IPS-18a (cell line): ENCODE measurements at regions not wholly inside any gene's neighbourhood (a gene's known extent, or its start where the extent isn't known, plus 50 kb on each side); places are given as distances from the start of the nearest gene placed in this dataset.

Experiments
- H3K27ac ChIP-seq: one replicate; pipeline ENCODE4 v1.5.1; 2013; ENCODE audit warnings: low read length
- H3K27me3 ChIP-seq: one replicate; pipeline ENCODE4 v1.6.1; 2013; ENCODE audit warnings: mild to moderate bottlenecking, low read length; ENCODE audit not compliant: control insufficient read depth, insufficient read depth
- H3K36me3 ChIP-seq: one replicate; pipeline ENCODE4 v1.6.1; 2013; ENCODE audit warnings: low read depth, low read length; ENCODE audit not compliant: control insufficient read depth
- H3K4me1 ChIP-seq: one replicate; pipeline ENCODE4 v1.6.1; 2013; ENCODE audit warnings: low read depth, low read length; ENCODE audit not compliant: control insufficient read depth
- H3K4me3 ChIP-seq: one replicate; pipeline ENCODE4 v1.5.1; 2013; ENCODE audit warnings: low read length
- H3K9ac ChIP-seq: one replicate; pipeline ENCODE4 v1.6.1; 2013; ENCODE audit warnings: mild to moderate bottlenecking, low read length, moderate library complexity
- H3K9me3 ChIP-seq: one replicate; pipeline ENCODE4 v1.6.1; 2013; ENCODE audit warnings: low read depth, low read length; ENCODE audit not compliant: control insufficient read depth

DNA sequence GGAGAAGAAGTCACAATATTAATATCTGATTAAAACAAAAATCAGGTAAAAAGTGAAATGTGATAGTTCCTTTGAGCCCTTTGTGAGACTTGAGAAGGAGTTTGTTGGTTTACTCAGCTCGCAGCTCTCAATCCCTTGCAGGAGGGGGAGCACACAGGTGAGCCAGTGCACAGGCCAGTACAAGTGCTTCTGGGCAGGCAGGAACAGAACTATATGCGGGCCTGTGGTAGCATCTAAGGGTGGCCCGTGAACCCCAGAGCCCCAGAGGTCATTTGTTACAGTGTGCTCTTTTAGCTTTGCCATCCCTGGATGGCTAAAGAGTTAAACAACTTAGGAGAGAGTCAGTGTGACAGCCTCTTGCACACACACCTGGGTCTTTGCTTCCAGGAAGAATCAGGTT lies 215.3 kb upstream of the EDIL3 start:
- H3K27ac ChIP-seq = no peak overlapping the region
- no peaks in the 10 kb centered on the region for H3K36me3 ChIP-seq
- no peak overlapping the region for H3K9ac ChIP-seq
- H3K4me3 ChIP-seq = no peak overlapping the region
- no peaks in the 10 kb centered on the region for H3K27me3 ChIP-seq
- peaks cover 47% of the 10 kb centered on the region for H3K4me1 ChIP-seq
- H3K9me3 ChIP-seq = peaks cover 5% of the 10 kb centered on the region

DNA sequence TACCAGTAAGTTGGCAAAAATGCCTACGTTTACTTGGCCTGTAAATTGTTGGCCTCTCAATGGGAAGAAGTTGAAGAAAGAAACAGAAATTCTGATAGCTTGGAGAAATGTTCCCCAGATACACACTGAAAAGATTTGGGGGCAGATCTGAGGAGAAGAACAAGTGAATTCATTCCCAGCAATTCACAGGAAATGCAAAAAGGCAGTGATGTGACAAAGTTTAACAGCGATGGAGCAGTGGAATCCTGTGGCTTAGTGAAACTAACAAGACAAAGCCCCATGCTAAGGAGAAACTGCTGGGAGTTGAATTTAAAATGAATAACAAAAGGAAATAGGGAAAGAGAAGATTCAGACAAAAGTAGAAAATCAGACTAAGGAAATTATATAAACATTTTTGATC lies 213.2 kb upstream of the EDIL3 start:
- Histone ChIP-seq H3K27ac (peak overlapping the region; percentile 78), H3K36me3 (no peaks in the 10 kb centered on the region), H3K4me3 (no peak overlapping the region), H3K4me1 (peaks cover 34% of the 10 kb centered on the region), H3K9me3 (peaks cover 5% of the 10 kb centered on the region), H3K9ac (peak overlapping the region; percentile 72), H3K27me3 (no peaks in the 10 kb centered on the region)

GRCh38 chr5:84590629-84591028 lies 205.9 kb upstream of the EDIL3 start:
- Histone ChIP-seq H3K27me3 (no peaks in the 10 kb centered on the region), H3K4me1 (no peaks in the 10 kb centered on the region), H3K9ac (no peak overlapping the region), H3K27ac (no peak overlapping the region), H3K36me3 (no peaks in the 10 kb centered on the region), H3K4me3 (no peak overlapping the region), H3K9me3 (no peaks in the 10 kb centered on the region)

DNA sequence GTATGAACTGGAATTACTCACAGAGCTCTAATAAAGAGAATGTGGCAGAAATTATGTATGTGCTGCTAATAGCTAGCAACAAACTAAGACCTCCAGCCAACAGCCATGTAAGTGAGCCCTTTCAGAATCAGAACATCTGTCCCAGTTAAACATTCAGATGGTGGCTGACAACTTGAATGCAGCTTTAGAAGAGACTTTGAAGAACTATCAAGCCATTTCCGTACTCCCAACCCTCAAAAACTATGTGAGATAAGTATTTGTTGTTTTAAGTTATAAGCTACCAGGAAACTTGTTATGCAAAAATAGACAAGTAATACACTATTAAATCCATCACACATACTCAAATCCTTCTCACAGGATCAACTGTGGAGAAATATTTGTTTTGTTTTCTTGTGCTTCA lies 205.2 kb upstream of the EDIL3 start:
- H3K9ac ChIP-seq = no peak overlapping the region
- no peaks in the 10 kb centered on the region for H3K36me3 ChIP-seq
- no peaks in the 10 kb centered on the region for H3K27me3 ChIP-seq
- H3K4me1 ChIP-seq = peaks cover 1% of the 10 kb centered on the region
- H3K9me3 ChIP-seq = no peaks in the 10 kb centered on the region
- no peak overlapping the region for H3K27ac ChIP-seq
- no peak overlapping the region for H3K4me3 ChIP-seq

GRCh38 chr5:84585218-84585617 lies 200.5 kb upstream of the EDIL3 start:
- Histone ChIP-seq H3K4me1 (peaks cover 3% of the 10 kb centered on the region), H3K27ac (no peak overlapping the region), H3K9me3 (no peaks in the 10 kb centered on the region), H3K36me3 (no peaks in the 10 kb centered on the region), H3K4me3 (no peak overlapping the region), H3K27me3 (no peaks in the 10 kb centered on the region), H3K9ac (no peak overlapping the region)

DNA sequence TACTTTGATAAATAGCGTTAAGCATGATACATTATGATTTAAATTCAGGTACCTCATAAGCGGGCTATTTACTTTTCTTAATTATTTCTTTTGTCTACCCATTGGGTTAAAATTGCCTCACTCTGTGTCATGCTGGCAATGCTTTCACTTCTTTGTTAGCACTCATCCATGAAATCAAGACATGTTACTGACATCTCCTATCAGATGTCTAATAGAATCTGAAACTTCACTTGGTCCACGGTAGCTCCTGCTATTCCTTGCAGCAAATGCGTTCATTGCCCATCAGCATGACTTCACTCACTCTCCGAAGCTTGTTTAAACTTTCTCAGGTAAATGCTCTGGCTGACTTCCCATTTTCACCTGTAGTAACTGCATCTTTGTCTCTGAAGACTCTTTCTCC lies 193.5 kb upstream of the EDIL3 start:
- Histone ChIP-seq H3K27ac (no peak overlapping the region), H3K36me3 (no peaks in the 10 kb centered on the region), H3K9ac (no peak overlapping the region), H3K4me3 (no peak overlapping the region), H3K9me3 (no peaks in the 10 kb centered on the region), H3K4me1 (peaks cover 7% of the 10 kb centered on the region), H3K27me3 (no peaks in the 10 kb centered on the region)

DNA sequence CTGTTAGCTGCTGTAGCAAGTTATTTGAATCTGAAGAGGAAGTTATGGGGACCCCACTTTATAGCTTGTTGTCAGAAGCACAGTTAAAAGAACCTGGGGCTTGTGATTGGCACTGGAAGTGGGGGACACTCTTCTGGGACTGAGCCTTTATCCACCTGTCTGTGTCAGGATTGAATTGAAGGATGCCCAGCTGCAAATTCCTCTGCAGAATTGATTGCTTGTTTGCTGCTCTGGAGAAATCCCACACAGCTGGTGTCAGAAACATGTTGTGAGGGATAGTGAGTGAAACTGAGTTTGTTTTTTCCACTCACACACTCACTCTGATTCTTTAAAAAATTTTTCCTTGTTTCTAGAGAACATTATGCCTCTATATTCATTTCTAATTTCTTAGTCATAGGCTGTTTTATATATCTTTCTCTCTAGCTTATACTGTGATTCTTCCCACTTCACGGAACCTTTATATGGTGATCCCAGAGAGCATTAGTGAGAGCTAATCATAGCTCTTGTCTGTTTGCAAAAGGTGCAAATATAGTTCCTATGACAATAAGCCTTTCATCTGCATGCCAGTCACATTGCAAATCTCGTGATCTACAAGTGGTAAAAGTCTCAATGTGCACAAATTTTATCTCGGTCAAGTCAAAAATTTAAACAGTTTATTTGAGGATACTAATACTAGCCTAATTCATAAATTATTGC lies 188.5 kb upstream of the EDIL3 start:
- H3K9me3 ChIP-seq = no peaks in the 10 kb centered on the region

DNA sequence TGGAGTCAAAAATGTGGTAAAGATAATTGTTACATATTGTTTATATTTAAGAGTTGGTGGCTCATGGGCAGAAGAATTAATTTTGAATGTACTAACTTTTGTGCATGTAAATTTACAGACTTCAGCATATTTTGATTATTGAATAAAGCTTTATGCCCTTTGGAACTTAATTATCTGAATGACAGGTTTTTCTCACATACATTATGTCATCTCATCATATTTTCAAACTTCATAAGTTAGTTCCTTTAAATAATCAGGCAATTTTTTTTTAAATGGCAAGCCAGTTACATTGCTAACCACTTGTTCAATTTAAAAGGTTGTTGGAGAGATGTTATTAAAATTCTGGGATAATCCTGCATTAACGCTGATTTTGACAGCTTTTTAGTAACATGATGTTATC lies 184.6 kb upstream of the EDIL3 start:
- H3K36me3 ChIP-seq = no peaks in the 10 kb centered on the region
- no peak overlapping the region for H3K4me3 ChIP-seq
- peaks cover 32% of the 10 kb centered on the region for H3K4me1 ChIP-seq
- H3K9me3 ChIP-seq = no peaks in the 10 kb centered on the region
- H3K9ac ChIP-seq = no peak overlapping the region
- no peak overlapping the region for H3K27ac ChIP-seq
- no peaks in the 10 kb centered on the region for H3K27me3 ChIP-seq

More for the DNA sequence above, 188.5 kb upstream of the EDIL3 start:
- Histone ChIP-seq H3K9ac (no peak overlapping the region), H3K4me3 (no peak overlapping the region), H3K4me1 (peaks cover 6% of the 10 kb centered on the region), H3K36me3 (no peaks in the 10 kb centered on the region), H3K27me3 (no peaks in the 10 kb centered on the region), H3K27ac (no peak overlapping the region)

GRCh38 chr5:84568171-84568570 lies 183.5 kb upstream of the EDIL3 start:
- Histone ChIP-seq H3K27ac (no peak overlapping the region), H3K27me3 (no peaks in the 10 kb centered on the region), H3K36me3 (no peaks in the 10 kb centered on the region), H3K9ac (no peak overlapping the region), H3K9me3 (no peaks in the 10 kb centered on the region), H3K4me3 (no peak overlapping the region), H3K4me1 (peaks cover 34% of the 10 kb centered on the region)

GRCh38 chr5:84565866-84566265 lies 181.2 kb upstream of the EDIL3 start:
- H3K36me3 ChIP-seq = no peaks in the 10 kb centered on the region
- H3K9me3 ChIP-seq = no peaks in the 10 kb centered on the region
- no peak overlapping the region for H3K4me3 ChIP-seq
- H3K27ac ChIP-seq = no peak overlapping the region
- no peak overlapping the region for H3K9ac ChIP-seq
- peaks cover 34% of the 10 kb centered on the region for H3K4me1 ChIP-seq
- H3K27me3 ChIP-seq = no peaks in the 10 kb centered on the region

GRCh38 chr5:84564321-84565075 lies 179.8 kb upstream of the EDIL3 start:
- H3K9ac ChIP-seq = no peak overlapping the region
- H3K36me3 ChIP-seq = no peaks in the 10 kb centered on the region
- no peaks in the 10 kb centered on the region for H3K27me3 ChIP-seq
- peak overlapping the region; percentile 42 for H3K27ac ChIP-seq
- no peaks in the 10 kb centered on the region for H3K9me3 ChIP-seq
- no peak overlapping the region for H3K4me3 ChIP-seq
- peaks cover 34% of the 10 kb centered on the region for H3K4me1 ChIP-seq

- Histone ChIP-seq H3K27ac (no peak overlapping the region), H3K36me3 (no peaks in the 10 kb centered on the region), H3K4me3 (no peak overlapping the region), H3K4me1 (no peaks in the 10 kb centered on the region), H3K9ac (no peak overlapping the region), H3K9me3 (no peaks in the 10 kb centered on the region), H3K27me3 (no peaks in the 10 kb centered on the region)
Measured at GRCh38 chr5:84550222-84550621, 165.5 kb upstream of the EDIL3 start.
